ENCODE measurements at regions not wholly inside any gene's neighbourhood (a gene's known extent, or its start where the extent isn't known, plus 50 kb on each side); places are given as distances from the start of the nearest gene placed in this dataset.
"Not testable (repeated sequence)": the region's sequence is repeated elsewhere in the genome, so short reads cannot be mapped to it uniquely, and the experiment has no call there.

- TF ChIP-seq EZH2 (IDR thresholded peaks at IDR 0.05; ENCODE audit: insufficient read depth, poor library complexity, severe bottlenecking); EZH2phosphoT487 (IDR thresholded peaks at IDR 0.05; ENCODE audit: insufficient read depth, low read depth): not testable (repeated sequence)
Observed at GRCh38 chr13:112176141-112177119, 109.5 kb downstream of the SOX1 start.
